Ramos (cell line): ENCODE measurements at regions not wholly inside any gene's neighbourhood (a gene's known extent, or its start where the extent isn't known, plus 50 kb on each side); places are given as distances from the start of the nearest gene placed in this dataset.

Source experiments
- in situ Hi-C: fragments of 300-500 bp; cut with MboI; formaldehyde crosslinking; loops from one replicate; pipeline ENCODE4 v1.14.3; 2022; ENCODE audit warnings: low sequenced_read_pairs; ENCODE audit not compliant: unreplicated experiment

GRCh38 chr3:18890449-18890848 lies 257.9 kb upstream of the KCNH8 start:
- in situ Hi-C loops = no loop called here

- in situ Hi-C loops = no loop called here
Observed at GRCh38 chr3:18888819-18889218, 259.5 kb upstream of the KCNH8 start.

- in situ Hi-C loops = no loop called here
Observed at GRCh38 chr3:18888370-18888769, 259.9 kb upstream of the KCNH8 start.

GRCh38 chr3:18886331-18886730 lies 262.0 kb upstream of the KCNH8 start:
- in situ Hi-C loops = no loop called here

GRCh38 chr3:18885612-18886011 lies 262.7 kb upstream of the KCNH8 start:
- in situ Hi-C loops = no loop called here

GRCh38 chr3:18883571-18883970 lies 264.7 kb upstream of the KCNH8 start:
- in situ Hi-C loops = no loop called here

GRCh38 chr3:18880691-18881090 lies 267.6 kb upstream of the KCNH8 start:
- in situ Hi-C loops = no loop called here

GRCh38 chr3:18872466-18872865 lies 275.8 kb upstream of the KCNH8 start:
- in situ Hi-C loops = no loop called here

GRCh38 chr3:18870642-18871041 lies 277.7 kb upstream of the KCNH8 start:
- in situ Hi-C loops = no loop called here

GRCh38 chr3:18870074-18870640 lies 278.2 kb upstream of the KCNH8 start:
- in situ Hi-C loops = no loop called here

GRCh38 chr3:18868911-18869689 lies 279.2 kb upstream of the KCNH8 start:
- in situ Hi-C loops = no loop called here

- in situ Hi-C loops = no loop called here
Observed at GRCh38 chr3:18866899-18867298, 281.4 kb upstream of the KCNH8 start.

GRCh38 chr3:18864933-18865731 lies 283.2 kb upstream of the KCNH8 start:
- in situ Hi-C loops = no loop called here

GRCh38 chr3:18862077-18862476 lies 286.2 kb upstream of the KCNH8 start:
- in situ Hi-C loops = no loop called here

- in situ Hi-C loops = no loop called here
Observed at GRCh38 chr3:18861137-18861536, 287.2 kb upstream of the KCNH8 start.

- in situ Hi-C loops = no loop called here
Observed at GRCh38 chr3:18853269-18853668, 295.0 kb upstream of the KCNH8 start.

GRCh38 chr3:18847583-18848197 lies 300.6 kb upstream of the KCNH8 start:
- in situ Hi-C loops = no loop called here

- in situ Hi-C loops = no loop called here
Observed at GRCh38 chr3:18843983-18844382, 304.3 kb upstream of the KCNH8 start.

GRCh38 chr3:18843188-18843587 lies 305.1 kb upstream of the KCNH8 start:
- in situ Hi-C loops = no loop called here

- in situ Hi-C loops = no loop called here
Observed at GRCh38 chr3:18841422-18842343, 306.6 kb upstream of the KCNH8 start.
